Cardiac muscle cell (in vitro differentiated cells and primary cell): ENCODE measurements at regions not wholly inside any gene's neighbourhood (a gene's known extent, or its start where the extent isn't known, plus 50 kb on each side); places are given as distances from the start of the nearest gene placed in this dataset.

ENCODE experiments used
- DNase-seq, 2 donors: peaks; one replicate each; pipeline versions ENCODE4 v3.0.0 to v3.0.0-alpha.2; 2010 to 2017; ENCODE audit warnings: low read depth in 1 of 2, low spot score in 1 of 2
- H3K27ac ChIP-seq: fragments of 200-600 bp; sonication (generic); 2 replicates; pipeline ENCODE4 v1.5.1; 2016
- H3K27me3 ChIP-seq: fragments of 200-600 bp; sonication (generic); 2 replicates; pipeline ENCODE4 v1.6.0; 2016; ENCODE audit warnings: control low read depth
- H3K36me3 ChIP-seq: fragments of 200-600 bp; sonication (generic); 2 replicates; pipeline ENCODE4 v1.5.1; 2016; ENCODE audit warnings: control low read depth
- H3K4me1 ChIP-seq: fragments of 200-600 bp; sonication (generic); 2 replicates; pipeline ENCODE4 v1.8.1; 2017; ENCODE audit warnings: low read depth, mild to moderate bottlenecking, mixed run types
- H3K4me3 ChIP-seq: fragments of 200-600 bp; sonication (generic); 2 replicates; pipeline ENCODE4 v1.5.1; 2016; ENCODE audit warnings: mild to moderate bottlenecking
- H3K9me3 ChIP-seq: fragments of 200-600 bp; sonication (generic); 2 replicates; pipeline ENCODE4 v1.5.1; 2017; ENCODE audit warnings: low read depth, mild to moderate bottlenecking, control low read depth
- CTCF ChIP-seq: IDR thresholded peaks from 2 replicates; pipeline ENCODE4 v1.5.1; 2012; ENCODE audit warnings: low read depth, mild to moderate bottlenecking, low read length

DNA sequence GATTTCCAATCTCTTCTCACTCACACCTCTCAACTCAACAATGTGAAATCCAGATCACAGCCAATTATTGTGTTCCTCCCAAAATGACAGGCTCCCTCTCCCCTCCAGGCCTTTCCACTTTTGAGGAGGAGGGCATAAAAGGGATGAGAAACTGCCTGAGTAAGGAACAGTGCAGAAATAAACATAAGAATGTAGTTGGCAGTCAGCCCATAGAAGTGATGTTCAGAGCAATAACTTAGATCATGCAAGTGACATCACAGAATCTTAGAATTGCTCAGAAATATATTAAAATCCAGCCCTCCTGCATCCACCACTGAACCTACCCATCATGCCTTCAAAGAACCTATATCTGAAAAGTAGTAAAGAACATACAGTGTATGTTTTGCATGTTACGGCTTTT, 299.4 kb upstream of the GADL1 start:
- peaks cover 10% of the 10 kb centered on the region for H3K4me1 ChIP-seq
- H3K9me3 ChIP-seq: no peaks in the 10 kb centered on the region
- H3K4me3 ChIP-seq: no peak overlapping the region
- no peak overlapping the region for H3K27ac ChIP-seq
- TF ChIP-seq CTCF: no peak
- H3K36me3 ChIP-seq: no peaks in the 10 kb centered on the region
- DNase-seq: no peak
- no peaks in the 10 kb centered on the region for H3K27me3 ChIP-seq

DNA sequence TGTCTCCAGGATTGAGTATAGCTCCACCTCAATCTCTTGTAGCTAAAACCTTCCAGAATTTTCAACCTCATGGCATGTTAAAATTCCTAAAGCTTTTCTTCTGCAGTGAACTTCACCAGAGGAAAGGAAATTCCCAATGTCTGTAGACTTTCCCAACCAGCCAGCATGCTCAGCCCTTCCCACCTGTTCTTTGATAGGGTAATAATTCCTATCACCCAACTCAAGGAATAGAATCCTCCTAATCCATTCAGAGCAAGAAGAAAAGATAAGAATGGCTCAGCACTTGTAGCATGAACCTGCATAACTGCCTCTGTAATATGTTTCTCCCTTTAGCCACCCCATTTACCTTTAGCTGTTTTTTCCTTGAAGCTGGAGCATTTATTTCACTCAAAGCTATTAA, 301.8 kb upstream of the GADL1 start:
- TF ChIP-seq CTCF: no peak
- H3K4me3 ChIP-seq: no peak overlapping the region
- H3K36me3 ChIP-seq: no peaks in the 10 kb centered on the region
- H3K27me3 ChIP-seq: no peaks in the 10 kb centered on the region
- no peak for DNase-seq
- H3K27ac ChIP-seq: no peak overlapping the region
- H3K9me3 ChIP-seq: no peaks in the 10 kb centered on the region
- H3K4me1 ChIP-seq: peaks cover 10% of the 10 kb centered on the region

DNA sequence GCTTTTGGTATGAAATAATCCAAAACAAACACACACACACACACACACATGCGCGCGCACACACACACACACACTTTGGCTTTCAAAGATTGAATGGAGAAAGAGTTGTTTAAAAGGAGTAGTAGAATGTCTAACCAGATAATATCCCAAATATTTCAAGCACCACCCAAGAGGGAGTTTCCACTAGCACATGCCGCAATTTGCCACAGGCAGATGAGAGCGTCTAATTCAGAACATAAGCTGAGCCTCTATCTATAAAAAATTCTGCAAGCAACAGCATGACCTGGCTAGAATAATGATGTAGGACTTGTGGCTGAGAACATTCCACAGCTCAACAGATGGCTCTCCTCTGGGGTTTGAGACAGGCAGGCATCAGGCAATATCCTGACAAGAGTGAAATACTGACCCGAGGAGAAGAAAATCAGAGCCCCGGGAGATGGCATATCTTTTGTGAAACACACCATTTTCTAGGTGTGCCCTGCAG, 302.5 kb upstream of the GADL1 start:
- no peak overlapping the region for H3K4me3 ChIP-seq
- H3K36me3 ChIP-seq: no peaks in the 10 kb centered on the region
- no peaks in the 10 kb centered on the region for H3K9me3 ChIP-seq
- H3K27me3 ChIP-seq: no peaks in the 10 kb centered on the region
- H3K27ac ChIP-seq: no peak overlapping the region
- DNase-seq: peak; percentile 15 to 73
- H3K4me1 ChIP-seq: peaks cover 10% of the 10 kb centered on the region
- no peak for TF ChIP-seq CTCF

GRCh38 chr3:31197941-31198340, 303.5 kb upstream of the GADL1 start:
- Histone ChIP-seq H3K4me3 (no peak overlapping the region), H3K27me3 (no peaks in the 10 kb centered on the region), H3K36me3 (no peaks in the 10 kb centered on the region), H3K27ac (no peak overlapping the region), H3K4me1 (peaks cover 10% of the 10 kb centered on the region), H3K9me3 (no peaks in the 10 kb centered on the region)
- DNase-seq: no peak
- no peak for TF ChIP-seq CTCF

DNA sequence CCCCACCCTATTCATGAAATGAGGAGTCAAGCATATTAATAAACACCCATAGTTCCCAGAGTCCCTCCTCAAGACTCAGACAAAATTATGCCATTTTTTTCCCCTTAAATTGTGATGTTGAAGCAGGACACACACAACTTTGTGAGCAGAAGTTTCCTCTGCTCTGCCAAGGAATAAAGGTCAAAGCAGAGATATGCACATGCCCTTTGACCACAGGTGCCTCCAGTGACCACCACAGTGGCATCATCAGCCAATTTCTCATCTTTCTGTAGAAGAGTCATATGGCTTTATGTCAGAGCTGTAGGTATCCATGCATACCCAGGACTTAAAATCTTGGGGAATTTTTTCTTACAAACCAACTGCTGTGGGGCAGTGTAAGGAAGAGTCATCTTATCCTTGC, 304.4 kb upstream of the GADL1 start:
- H3K9me3 ChIP-seq: no peaks in the 10 kb centered on the region
- TF ChIP-seq CTCF: no peak
- peaks cover 10% of the 10 kb centered on the region for H3K4me1 ChIP-seq
- H3K27me3 ChIP-seq: no peaks in the 10 kb centered on the region
- no peaks in the 10 kb centered on the region for H3K36me3 ChIP-seq
- H3K27ac ChIP-seq: no peak overlapping the region
- no peak overlapping the region for H3K4me3 ChIP-seq
- no peak for DNase-seq
